ENCODE measurements at regions not wholly inside any gene's neighbourhood (a gene's known extent, or its start where the extent isn't known, plus 50 kb on each side); places are given as distances from the start of the nearest gene placed in this dataset.

DNA sequence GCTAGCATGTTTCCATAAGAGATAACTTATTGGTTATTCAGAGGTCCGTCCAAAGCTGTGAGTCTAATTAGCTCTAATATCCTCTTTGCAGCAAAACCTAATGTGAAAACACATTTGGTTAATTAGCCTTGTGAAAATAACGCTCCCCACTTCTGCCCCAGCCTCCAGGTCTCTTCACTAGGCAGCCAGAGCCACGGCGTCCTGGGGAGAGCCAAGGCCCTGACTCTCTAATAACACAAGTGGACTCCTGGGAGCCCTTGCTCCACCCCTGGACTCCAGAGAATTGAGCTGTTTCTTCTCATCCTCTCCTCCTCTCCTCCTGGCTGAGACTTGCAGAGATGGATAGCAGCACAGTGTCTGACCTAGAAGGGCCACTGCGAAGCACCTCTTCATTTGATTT lies 78.8 kb downstream of the CCDC185 start:
- Mint-ChIP-seq H3K27me3 (peaks cover 24% of the 10 kb centered on the region), H3K4me1 (ENCODE audit: low read depth) (peaks cover 5% of the 10 kb centered on the region), H3K36me3 (ENCODE audit: insufficient read depth) (no peaks in the 10 kb centered on the region), H3K9me3 (ENCODE audit: low read depth) (no peaks in the 10 kb centered on the region), H3K27ac (no peak overlapping the region), H3K4me3 (ENCODE audit: low read depth) (no peak overlapping the region)
- no peak for DNase-seq (ENCODE audit: low spot score, unreplicated experiment)
- TF ChIP-seq, protein P1, sequence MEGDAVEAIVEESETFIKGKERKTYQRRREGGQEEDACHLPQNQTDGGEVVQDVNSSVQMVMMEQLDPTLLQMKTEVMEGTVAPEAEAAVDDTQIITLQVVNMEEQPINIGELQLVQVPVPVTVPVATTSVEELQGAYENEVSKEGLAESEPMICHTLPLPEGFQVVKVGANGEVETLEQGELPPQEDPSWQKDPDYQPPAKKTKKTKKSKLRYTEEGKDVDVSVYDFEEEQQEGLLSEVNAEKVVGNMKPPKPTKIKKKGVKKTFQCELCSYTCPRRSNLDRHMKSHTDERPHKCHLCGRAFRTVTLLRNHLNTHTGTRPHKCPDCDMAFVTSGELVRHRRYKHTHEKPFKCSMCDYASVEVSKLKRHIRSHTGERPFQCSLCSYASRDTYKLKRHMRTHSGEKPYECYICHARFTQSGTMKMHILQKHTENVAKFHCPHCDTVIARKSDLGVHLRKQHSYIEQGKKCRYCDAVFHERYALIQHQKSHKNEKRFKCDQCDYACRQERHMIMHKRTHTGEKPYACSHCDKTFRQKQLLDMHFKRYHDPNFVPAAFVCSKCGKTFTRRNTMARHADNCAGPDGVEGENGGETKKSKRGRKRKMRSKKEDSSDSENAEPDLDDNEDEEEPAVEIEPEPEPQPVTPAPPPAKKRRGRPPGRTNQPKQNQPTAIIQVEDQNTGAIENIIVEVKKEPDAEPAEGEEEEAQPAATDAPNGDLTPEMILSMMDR (IDR thresholded peaks at IDR 0.05; ENCODE audit: unreplicated experiment) = no peak

- Mint-ChIP-seq H3K4me3 (ENCODE audit: low read depth) (no peak overlapping the region), H3K4me1 (ENCODE audit: low read depth) (peaks cover 5% of the 10 kb centered on the region), H3K9me3 (ENCODE audit: low read depth) (no peaks in the 10 kb centered on the region), H3K27ac (no peak overlapping the region), H3K36me3 (ENCODE audit: insufficient read depth) (no peaks in the 10 kb centered on the region), H3K27me3 (peaks cover 31% of the 10 kb centered on the region)
- no peak for DNase-seq (ENCODE audit: low spot score, unreplicated experiment)
- TF ChIP-seq, protein P1 (IDR thresholded peaks at IDR 0.05; ENCODE audit: unreplicated experiment) = no peak
Measured at GRCh38 chr1:223473601-223474344, 80.6 kb downstream of the CCDC185 start.

GRCh38 chr1:223474804-223475203 lies 81.6 kb downstream of the CCDC185 start:
- TF ChIP-seq, protein P1 (IDR thresholded peaks at IDR 0.05; ENCODE audit: unreplicated experiment) = no peak
- Mint-ChIP-seq H3K36me3 (ENCODE audit: insufficient read depth) (no peaks in the 10 kb centered on the region), H3K27ac (no peak overlapping the region), H3K4me3 (ENCODE audit: low read depth) (no peak overlapping the region), H3K27me3 (peaks cover 31% of the 10 kb centered on the region), H3K9me3 (ENCODE audit: low read depth) (no peaks in the 10 kb centered on the region), H3K4me1 (ENCODE audit: low read depth) (peaks cover 3% of the 10 kb centered on the region)
- DNase-seq (ENCODE audit: low spot score, unreplicated experiment) = no peak

- Mint-ChIP-seq H3K4me1 (ENCODE audit: low read depth) (peaks cover 4% of the 10 kb centered on the region), H3K9me3 (ENCODE audit: low read depth) (no peaks in the 10 kb centered on the region), H3K36me3 (ENCODE audit: insufficient read depth) (no peaks in the 10 kb centered on the region), H3K4me3 (ENCODE audit: low read depth) (no peak overlapping the region), H3K27me3 (peaks cover 35% of the 10 kb centered on the region), H3K27ac (no peak overlapping the region)
- TF ChIP-seq, protein P1 (IDR thresholded peaks at IDR 0.05; ENCODE audit: unreplicated experiment) = no peak
- no peak for DNase-seq (ENCODE audit: low spot score, unreplicated experiment)
Measured at GRCh38 chr1:223477456-223477855, 84.2 kb downstream of the CCDC185 start.

DNA sequence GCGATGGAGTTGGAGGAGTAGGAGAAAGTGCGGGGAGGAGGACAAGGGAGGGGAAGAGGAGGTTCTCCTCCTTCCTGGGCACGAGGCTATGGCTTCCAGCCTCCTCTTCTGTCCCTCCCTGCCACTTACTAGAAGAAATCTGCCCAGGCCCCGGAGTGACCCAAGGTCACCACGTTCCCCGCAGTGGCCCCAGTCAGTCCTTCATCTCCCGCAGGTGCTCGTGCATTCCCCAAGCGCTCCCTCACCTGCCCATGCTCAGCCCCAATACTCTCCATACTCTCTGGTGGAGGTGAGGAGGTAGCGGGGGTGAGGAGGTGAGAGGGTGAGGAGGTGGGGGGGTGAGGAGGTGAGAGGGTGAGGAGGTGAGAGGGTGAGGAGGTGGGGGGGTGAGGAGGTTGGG lies 85.4 kb downstream of the CCDC185 start:
- Mint-ChIP-seq H3K27ac (no peak overlapping the region), H3K4me3 (ENCODE audit: low read depth) (no peak overlapping the region), H3K36me3 (ENCODE audit: insufficient read depth) (no peaks in the 10 kb centered on the region), H3K27me3 (peaks cover 35% of the 10 kb centered on the region), H3K9me3 (ENCODE audit: low read depth) (no peaks in the 10 kb centered on the region), H3K4me1 (ENCODE audit: low read depth) (peaks cover 4% of the 10 kb centered on the region)
- DNase-seq (ENCODE audit: low spot score, unreplicated experiment) = no peak
- TF ChIP-seq, protein P1 (IDR thresholded peaks at IDR 0.05; ENCODE audit: unreplicated experiment) = no peak
